Prostate gland (tissue), 2 donors: ENCODE measurements at regions not wholly inside any gene's neighbourhood (a gene's known extent, or its start where the extent isn't known, plus 50 kb on each side); places are given as distances from the start of the nearest gene placed in this dataset.

Source experiments
- DNase-seq: peaks from one replicate; pipeline ENCODE4 v3.0.0-alpha.2; 2019; ENCODE audit warnings: low spot score
- H3K27ac ChIP-seq, 2 donors: fragments of 200-600 bp; sonication (generic); 2 replicates each; pipeline ENCODE4 v1.5.1; 2017 to 2019
- H3K27me3 ChIP-seq: fragments of 200-600 bp; sonication (generic); replicated peaks from 2 replicates; pipeline ENCODE4 v1.5.1; 2019; ENCODE audit not compliant: insufficient read depth
- H3K36me3 ChIP-seq, 2 donors: fragments of 200-600 bp; sonication (generic); 1 replicate in 1 of 2; 2 replicates in 1 of 2; pipeline versions ENCODE4 v1.5.1 to v1.8.1; 2017 to 2019
- H3K4me1 ChIP-seq: fragments of 200-600 bp; sonication (generic); replicated peaks from 2 replicates; pipeline ENCODE4 v1.5.1; 2019
- H3K4me3 ChIP-seq, 2 donors: fragments of 200-600 bp; sonication (generic); 2 replicates each; pipeline ENCODE4 v1.5.1; 2017 to 2019
- H3K9me3 ChIP-seq: fragments of 200-600 bp; sonication (generic); 2 replicates; pipeline ENCODE4 v1.5.1; 2017
- CTCF ChIP-seq, 4 experiments: fragments of 200-600 bp in 2 of 4; fragments of 450-650 bp in 2 of 4; sonication (generic) in 2 of 4; IDR thresholded peaks; 1 replicate in 3 of 4; 2 replicates in 1 of 4; pipeline ENCODE4 v1.5.1; 2016 to 2019; ENCODE audit warnings: antibody characterized with exemption in 4 of 4, mild to moderate bottlenecking in 2 of 4, moderate library complexity in 2 of 4
- POLR2A ChIP-seq: fragments of 450-650 bp; IDR thresholded peaks from one replicate; pipeline ENCODE4 v1.6.1; 2016; ENCODE audit warnings: antibody characterized with exemption, mild to moderate bottlenecking
- POLR2AphosphoS5 ChIP-seq: sonication (generic); formaldehyde crosslinking; IDR thresholded peaks from one replicate; pipeline ENCODE4 v1.6.1; 2017; ENCODE audit warnings: antibody characterized with exemption
- WGBS: methylation state at CpG from one replicate; pipeline ENCODE4 v1.1.5; 2018; 5-methylcytosine and 5-hydroxymethylcytosine counted together
- intact Hi-C: fragments of 100-400 bp; cut with DNase I; formaldehyde crosslinking; loops from one replicate; pipeline ENCODE4 v1.14.2; 2022

- DNase-seq, result no peak
- Histone ChIP-seq H3K27ac (no peak overlapping the region), H3K4me1 (no peaks in the 10 kb centered on the region), H3K27me3 (no peaks in the 10 kb centered on the region), H3K9me3 (no peaks in the 10 kb centered on the region), H3K36me3 (no peaks in the 10 kb centered on the region), H3K4me3 (no peak overlapping the region)
- WGBS, result 87% methylated on average over 1 of the region's 1 CpG
- intact Hi-C loops, result loop anchor here (5.0 kb wide), 2 partner anchors 309 to 359 kb away; no protein-coding TSS in a partner anchor
- TF ChIP-seq CTCF (IDR thresholded peaks at IDR 0.05) (no peak), POLR2AphosphoS5 (no peak), POLR2A (no peak)
Measured at GRCh38 chr13:31433207-31433606, 233.4 kb downstream of the B3GLCT start.

- Histone ChIP-seq H3K27ac (no peak overlapping the region), H3K4me1 (no peaks in the 10 kb centered on the region), H3K36me3 (no peaks in the 10 kb centered on the region), H3K4me3 (no peak overlapping the region), H3K27me3 (no peaks in the 10 kb centered on the region), H3K9me3 (no peaks in the 10 kb centered on the region)
- no peak for TF ChIP-seq POLR2A
- TF ChIP-seq POLR2AphosphoS5, result no peak
- TF ChIP-seq CTCF (IDR thresholded peaks at IDR 0.05), result no peak
- no peak for DNase-seq
- WGBS, result 60% methylated on average over 7 of the region's 7 CpGs
- intact Hi-C loops, result loop anchor here (5.0 kb wide), 2 partner anchors 309 to 359 kb away; no protein-coding TSS in a partner anchor
Measured at GRCh38 chr13:31433746-31434145, 234.0 kb downstream of the B3GLCT start.

DNA sequence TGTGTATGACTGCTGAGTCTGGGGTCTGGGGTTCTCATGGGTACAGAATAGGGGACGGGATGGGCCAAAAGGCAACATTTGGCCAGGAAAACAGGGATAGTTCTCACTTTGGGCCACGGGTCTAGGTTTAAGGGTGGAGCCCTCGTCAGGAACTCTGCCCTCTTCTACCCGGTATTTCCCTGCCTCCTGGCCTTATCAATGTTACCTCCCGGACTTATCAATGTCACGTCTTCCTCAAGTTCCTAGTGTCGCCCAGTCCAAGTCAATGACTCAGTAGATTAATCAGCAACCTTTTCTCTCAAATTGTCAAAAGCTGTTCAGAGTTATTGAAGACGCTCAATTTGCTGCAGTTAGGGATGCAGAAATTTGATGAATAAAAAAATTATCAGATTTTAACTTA is 234.8 kb downstream of the B3GLCT start:
- Histone ChIP-seq H3K27ac (no peak overlapping the region), H3K4me1 (no peaks in the 10 kb centered on the region), H3K9me3 (no peaks in the 10 kb centered on the region), H3K36me3 (no peaks in the 10 kb centered on the region), H3K27me3 (no peaks in the 10 kb centered on the region), H3K4me3 (no peak overlapping the region)
- TF ChIP-seq POLR2A (no peak), CTCF (IDR thresholded peaks at IDR 0.05) (no peak), POLR2AphosphoS5 (no peak)
- 97% methylated on average over 8 of the region's 8 CpGs for WGBS
- DNase-seq, result no peak
- intact Hi-C loops, result loop anchor here (5.0 kb wide), 2 partner anchors 308 to 358 kb away; no protein-coding TSS in a partner anchor

DNA sequence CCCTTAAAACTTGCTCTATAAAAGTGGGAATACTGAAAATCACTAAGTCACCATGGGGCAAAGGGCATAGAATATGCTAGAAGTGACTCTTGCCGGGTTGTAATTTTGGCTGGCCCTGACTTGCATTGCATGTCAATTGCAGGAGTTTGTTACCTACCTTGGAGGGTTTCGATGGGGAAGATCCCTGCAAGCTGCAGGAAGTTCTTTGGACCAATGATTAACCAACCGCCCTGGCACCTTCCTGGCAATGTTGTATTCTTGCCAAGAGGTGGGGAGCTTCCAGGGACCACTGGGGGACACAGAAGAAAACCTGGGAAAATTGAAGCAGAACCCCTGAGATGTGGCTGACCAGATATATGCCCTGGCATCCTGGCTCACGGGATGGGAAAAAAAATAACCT is 235.8 kb downstream of the B3GLCT start:
- intact Hi-C loops, result no loop called here
- no peaks in the 10 kb centered on the region for H3K36me3 ChIP-seq
- 80% methylated on average over 4 of the region's 4 CpGs for WGBS
- H3K4me3 ChIP-seq, result no peak overlapping the region
- H3K9me3 ChIP-seq, result no peaks in the 10 kb centered on the region
- no peaks in the 10 kb centered on the region for H3K27me3 ChIP-seq
- no peak overlapping the region for H3K27ac ChIP-seq
- no peak for TF ChIP-seq POLR2A
- TF ChIP-seq CTCF (IDR thresholded peaks at IDR 0.05), result no peak
- no peak for TF ChIP-seq POLR2AphosphoS5
- no peaks in the 10 kb centered on the region for H3K4me1 ChIP-seq
- DNase-seq, result no peak

DNA sequence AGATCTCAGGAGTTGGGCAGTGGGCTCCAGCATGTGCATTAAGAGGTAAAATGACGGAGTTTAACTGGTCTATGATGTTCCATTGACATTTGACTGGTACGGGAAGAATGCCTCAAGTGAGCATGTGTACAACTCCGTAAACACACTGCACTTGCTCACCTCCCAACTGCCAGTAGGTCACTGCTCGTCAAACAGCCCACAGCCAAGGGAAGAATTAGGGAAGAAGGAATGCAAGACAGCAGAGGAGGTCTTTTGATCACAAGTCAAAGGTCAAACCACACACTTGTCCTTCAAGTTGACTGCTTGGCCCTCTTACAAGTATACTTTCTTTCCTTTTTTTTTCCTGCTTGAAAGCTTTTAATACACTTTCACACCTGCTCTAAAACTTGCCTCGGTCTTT is 236.7 kb downstream of the B3GLCT start:
- H3K27ac ChIP-seq, result no peak overlapping the region
- TF ChIP-seq POLR2A (no peak), POLR2AphosphoS5 (no peak), CTCF (IDR thresholded peaks at IDR 0.05) (no peak)
- WGBS, result 64% methylated on average over 5 of the region's 5 CpGs
- no peaks in the 10 kb centered on the region for H3K4me1 ChIP-seq
- no peaks in the 10 kb centered on the region for H3K27me3 ChIP-seq
- no peaks in the 10 kb centered on the region for H3K36me3 ChIP-seq
- DNase-seq, result no peak
- intact Hi-C loops, result no loop called here
- no peak overlapping the region for H3K4me3 ChIP-seq
- no peaks in the 10 kb centered on the region for H3K9me3 ChIP-seq
